Omental fat pad (tissue), 3 donors: ENCODE measurements at regions not wholly inside any gene's neighbourhood (a gene's known extent, or its start where the extent isn't known, plus 50 kb on each side); places are given as distances from the start of the nearest gene placed in this dataset.

Source experiments
- ATAC-seq: fragments of 150-250 bp; one replicate; pipeline ENCODE4 v1.9.1; 2016; ENCODE audit warnings: mild to moderate bottlenecking, moderate library complexity; ENCODE audit not compliant: low FRiP score
- DNase-seq: peaks from one replicate; pipeline ENCODE4 v3.0.0-alpha.2; 2019; ENCODE audit warnings: low spot score
- CTCF ChIP-seq, 3 donors: fragments of 450-650 bp; IDR thresholded peaks; one replicate each; pipeline ENCODE4 v1.5.1; 2016 to 2017; ENCODE audit warnings: antibody characterized with exemption in 3 of 3, mild to moderate bottlenecking in 3 of 3, moderate library complexity in 2 of 3

GRCh38 chr1:238360474-238360873 lies 469.8 kb upstream of the ZP4 start:
- DNase-seq (no peak), ATAC-seq (no peak)
- no peak for TF ChIP-seq CTCF (IDR thresholded peaks at IDR 0.05)

- DNase-seq: no peak
- ATAC-seq: no peak
- TF ChIP-seq CTCF (IDR thresholded peaks at IDR 0.05): no peak
Observed at GRCh38 chr1:238350471-238350870, 459.7 kb upstream of the ZP4 start.

GRCh38 chr1:238346340-238346739 lies 455.6 kb upstream of the ZP4 start:
- DNase-seq: no peak
- TF ChIP-seq CTCF (IDR thresholded peaks at IDR 0.05): no peak
- no peak for ATAC-seq

DNA sequence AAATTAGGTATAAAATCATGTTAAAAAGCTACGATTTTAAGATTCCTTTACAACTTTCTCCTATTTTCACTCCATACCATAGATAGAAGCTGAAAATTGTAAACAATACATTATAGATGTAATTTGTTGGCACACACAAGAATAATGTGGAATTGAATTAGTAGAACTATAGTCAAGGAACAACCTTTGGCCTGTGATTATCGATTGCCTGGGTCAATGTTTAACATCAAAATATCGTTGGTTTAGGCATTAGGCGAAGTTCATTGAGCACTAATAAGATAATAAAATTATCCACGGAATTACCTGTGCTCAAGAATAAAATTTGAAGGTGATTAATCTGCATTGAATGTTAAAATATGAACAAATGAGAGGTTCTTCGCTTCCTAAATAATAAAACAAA lies 455.1 kb upstream of the ZP4 start:
- TF ChIP-seq CTCF (IDR thresholded peaks at IDR 0.05): no peak
- ATAC-seq: no peak
- DNase-seq: no peak

DNA sequence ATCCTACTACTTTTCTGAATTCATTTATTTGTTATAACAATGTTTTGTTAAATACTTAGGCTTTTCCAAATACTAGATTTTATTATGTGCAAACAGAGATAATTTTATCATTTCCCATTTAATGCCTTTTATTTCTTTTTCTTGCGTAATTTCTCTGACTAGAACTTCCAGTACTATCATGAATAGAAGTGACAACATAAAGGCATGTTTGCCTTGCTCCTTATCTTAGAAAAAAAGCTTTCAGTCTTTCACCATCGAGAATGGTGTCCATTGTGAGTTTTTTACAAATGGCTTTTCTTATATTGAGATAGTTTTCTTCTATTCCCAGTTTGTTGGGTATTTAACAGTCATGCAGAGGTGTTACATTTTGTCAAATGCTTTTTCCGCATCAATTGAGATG lies 453.1 kb upstream of the ZP4 start:
- no peak for ATAC-seq
- TF ChIP-seq CTCF (IDR thresholded peaks at IDR 0.05): no peak
- no peak for DNase-seq

GRCh38 chr1:238341395-238341794 lies 450.7 kb upstream of the ZP4 start:
- DNase-seq (no peak), ATAC-seq (no peak)
- no peak for TF ChIP-seq CTCF (IDR thresholded peaks at IDR 0.05)

- TF ChIP-seq CTCF (IDR thresholded peaks at IDR 0.05): no peak
- DNase-seq (no peak), ATAC-seq (no peak)
Observed at GRCh38 chr1:238340989-238341388, 450.3 kb upstream of the ZP4 start.
